Ovary (tissue), 7 donors: ENCODE measurements at regions not wholly inside any gene's neighbourhood (a gene's known extent, or its start where the extent isn't known, plus 50 kb on each side); places are given as distances from the start of the nearest gene placed in this dataset.

ENCODE experiments used
- DNase-seq, 5 donors: peaks; one replicate each; pipeline ENCODE4 v3.0.0-alpha.2; 2019 to 2020
- H3K27ac ChIP-seq, 2 donors: fragments of 200-600 bp; one replicate each; pipeline versions ENCODE4 v1.5.1 to v1.8.0; 2019 to 2022
- H3K27me3 ChIP-seq: fragments of 200-600 bp; one replicate; pipeline ENCODE4 v1.8.0; 2022
- H3K36me3 ChIP-seq: fragments of 200-600 bp; sonication (generic); one replicate; pipeline ENCODE4 v1.5.1; 2019
- H3K4me1 ChIP-seq: one replicate; pipeline ENCODE4 v1.8.1; 2013; ENCODE audit warnings: mild to moderate bottlenecking, moderate library complexity; ENCODE audit not compliant: insufficient read depth
- H3K4me3 ChIP-seq: fragments of 200-600 bp; sonication (generic); one replicate; pipeline ENCODE4 v1.5.1; 2017
- H3K9me3 ChIP-seq, 2 donors: fragments of 200-600 bp in 1 of 2; sonication (generic) in 1 of 2; one replicate each; pipeline versions ENCODE4 v1.5.1 to v1.8.1; 2013 to 2019; ENCODE audit warnings: mild to moderate bottlenecking in 1 of 2, moderate library complexity in 1 of 2
- EP300 ChIP-seq: sonication (generic); formaldehyde crosslinking; IDR thresholded peaks from one replicate; pipeline ENCODE4 v1.6.1; 2017; ENCODE audit warnings: antibody characterized with exemption
- POLR2A ChIP-seq: fragments of 450-650 bp; IDR thresholded peaks from one replicate; pipeline ENCODE4 v1.6.1; 2017; ENCODE audit warnings: antibody characterized with exemption, mild to moderate bottlenecking, moderate library complexity
- WGBS, 3 donors: extraction: QIAGEN DNeasy Blood & Tissue Kit in 1 of 3; methylation state at CpG; one replicate each; pipeline versions ENCODE4 v1.1.5 to v1.1.7; 2013 to 2017; 5-methylcytosine and 5-hydroxymethylcytosine counted together
- intact Hi-C, 4 donors: fragments of 100-400 bp; cut with DNase I; formaldehyde crosslinking; loops; one replicate each; pipeline versions ENCODE4 v1.11.0 to v1.15.1; 2022 to 2023
- TF ChIP-seq, protein P1 (sequence below), 3 donors: fragments of 450-650 bp in 2 of 3; fragments of 200-600 bp in 1 of 3; IDR thresholded peaks; one replicate each; pipeline versions ENCODE4 v1.5.1 to v1.8.0; 2016 to 2022; ENCODE audit warnings: antibody characterized with exemption in 3 of 3, mild to moderate bottlenecking in 1 of 3
- donor health status: DM: no; HTN: no; CAD: no; lungs with moderate emphysema.
- donor health status: DM: no; HTN: no; CAD: no.
- donor health status: Bipolar disorder and iron deficiency.
- donor health status: DM: no; HTN: no; CAD: no.
- donor health status: DM: yes; HTN: yes; CAD: no.

DNA sequence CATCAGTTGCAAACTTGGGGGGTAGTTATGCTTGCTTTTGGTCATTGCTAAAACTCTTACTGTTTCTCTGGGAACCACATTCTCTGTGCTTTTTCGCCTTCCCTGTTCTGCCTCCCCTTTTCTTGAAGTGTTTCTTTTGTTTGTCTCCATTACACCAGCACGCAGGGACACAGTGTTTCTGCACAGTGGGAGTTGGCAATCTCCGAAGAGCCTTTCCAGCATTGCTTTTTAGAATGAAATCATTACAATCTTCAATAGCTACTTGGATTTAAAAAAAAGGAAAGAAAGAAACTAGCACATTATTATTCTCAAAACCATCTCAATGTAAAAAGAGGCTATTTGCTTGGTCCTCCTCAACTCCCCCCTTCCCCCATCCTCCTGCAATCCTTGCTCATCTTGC lies 536.7 kb upstream of the MMS22L start:
- TF ChIP-seq EP300 (no peak), POLR2A (no peak)
- TF ChIP-seq, protein P1, sequence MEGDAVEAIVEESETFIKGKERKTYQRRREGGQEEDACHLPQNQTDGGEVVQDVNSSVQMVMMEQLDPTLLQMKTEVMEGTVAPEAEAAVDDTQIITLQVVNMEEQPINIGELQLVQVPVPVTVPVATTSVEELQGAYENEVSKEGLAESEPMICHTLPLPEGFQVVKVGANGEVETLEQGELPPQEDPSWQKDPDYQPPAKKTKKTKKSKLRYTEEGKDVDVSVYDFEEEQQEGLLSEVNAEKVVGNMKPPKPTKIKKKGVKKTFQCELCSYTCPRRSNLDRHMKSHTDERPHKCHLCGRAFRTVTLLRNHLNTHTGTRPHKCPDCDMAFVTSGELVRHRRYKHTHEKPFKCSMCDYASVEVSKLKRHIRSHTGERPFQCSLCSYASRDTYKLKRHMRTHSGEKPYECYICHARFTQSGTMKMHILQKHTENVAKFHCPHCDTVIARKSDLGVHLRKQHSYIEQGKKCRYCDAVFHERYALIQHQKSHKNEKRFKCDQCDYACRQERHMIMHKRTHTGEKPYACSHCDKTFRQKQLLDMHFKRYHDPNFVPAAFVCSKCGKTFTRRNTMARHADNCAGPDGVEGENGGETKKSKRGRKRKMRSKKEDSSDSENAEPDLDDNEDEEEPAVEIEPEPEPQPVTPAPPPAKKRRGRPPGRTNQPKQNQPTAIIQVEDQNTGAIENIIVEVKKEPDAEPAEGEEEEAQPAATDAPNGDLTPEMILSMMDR (IDR thresholded peaks at IDR 0.05), result no peak
- no peaks in the 10 kb centered on the region for H3K4me1 ChIP-seq
- DNase-seq, result no peak
- H3K9me3 ChIP-seq, result no peaks in the 10 kb centered on the region
- H3K4me3 ChIP-seq, result no peak overlapping the region
- H3K36me3 ChIP-seq, result no peaks in the 10 kb centered on the region
- 55 to 60% (median 56%) methylated on average over 3 of the region's 3 CpGs for WGBS, 3 donors
- no peaks in the 10 kb centered on the region for H3K27me3 ChIP-seq
- intact Hi-C loops, result no loop called here
- no peak overlapping the region for H3K27ac ChIP-seq

DNA sequence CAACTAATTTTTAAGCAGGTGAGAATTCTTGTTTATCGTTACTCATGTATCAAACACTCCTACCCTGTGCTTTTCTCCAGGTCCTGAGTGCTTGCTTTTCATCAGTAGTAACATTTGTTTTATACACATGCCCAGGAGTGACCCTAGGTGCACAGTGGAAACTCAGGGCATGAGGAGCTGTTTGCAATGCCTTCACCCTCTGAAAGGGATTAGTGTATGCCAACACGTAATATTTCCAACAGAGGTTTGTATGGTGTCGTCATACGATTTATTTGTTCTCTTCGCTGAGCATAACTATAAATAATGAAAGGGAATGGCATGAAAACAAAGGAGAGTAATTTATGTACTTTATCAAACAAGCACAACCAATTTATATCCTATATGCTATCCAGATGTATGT lies 537.4 kb upstream of the MMS22L start:
- intact Hi-C loops, result no loop called here
- Histone ChIP-seq H3K27me3 (no peaks in the 10 kb centered on the region), H3K4me3 (no peak overlapping the region), H3K27ac (no peak overlapping the region), H3K4me1 (no peaks in the 10 kb centered on the region), H3K9me3 (no peaks in the 10 kb centered on the region), H3K36me3 (no peaks in the 10 kb centered on the region)
- 72 to 82% (median 74%) methylated on average over 5 of the region's 5 CpGs for WGBS, 3 donors
- no peak for DNase-seq
- TF ChIP-seq, protein P1 (IDR thresholded peaks at IDR 0.05), result no peak
- no peak for TF ChIP-seq POLR2A
- no peak for TF ChIP-seq EP300

DNA sequence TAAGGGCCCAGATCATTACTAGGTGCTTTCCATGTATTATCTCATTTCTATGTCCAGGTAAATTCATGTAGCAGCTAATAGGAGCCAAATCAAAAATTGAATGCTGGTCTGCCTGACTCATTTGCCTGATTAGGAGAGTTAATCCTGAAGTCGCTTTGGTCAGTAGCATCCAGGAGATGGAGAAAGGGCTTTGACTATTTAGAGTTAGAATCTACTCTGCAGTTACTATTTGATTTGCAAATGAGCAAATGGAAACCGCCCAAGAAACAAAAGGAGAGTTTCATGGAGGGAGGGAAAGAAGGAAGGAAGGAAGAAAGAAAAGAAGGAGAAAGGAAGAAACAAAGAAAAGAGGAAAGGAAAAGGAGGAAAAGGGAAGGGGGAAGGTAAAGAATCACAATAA lies 539.6 kb upstream of the MMS22L start:
- intact Hi-C loops, result no loop called here
- Histone ChIP-seq H3K27me3 (no peaks in the 10 kb centered on the region), H3K4me3 (no peak overlapping the region), H3K9me3 (no peaks in the 10 kb centered on the region), H3K27ac (no peak overlapping the region), H3K4me1 (no peaks in the 10 kb centered on the region), H3K36me3 (no peaks in the 10 kb centered on the region)
- DNase-seq, result no peak
- WGBS, 3 donors, result 63 to 73% (median 72%) methylated on average over 2 of the region's 2 CpGs
- no peak for TF ChIP-seq EP300
- TF ChIP-seq POLR2A, result no peak
- TF ChIP-seq, protein P1 (IDR thresholded peaks at IDR 0.05), result no peak

DNA sequence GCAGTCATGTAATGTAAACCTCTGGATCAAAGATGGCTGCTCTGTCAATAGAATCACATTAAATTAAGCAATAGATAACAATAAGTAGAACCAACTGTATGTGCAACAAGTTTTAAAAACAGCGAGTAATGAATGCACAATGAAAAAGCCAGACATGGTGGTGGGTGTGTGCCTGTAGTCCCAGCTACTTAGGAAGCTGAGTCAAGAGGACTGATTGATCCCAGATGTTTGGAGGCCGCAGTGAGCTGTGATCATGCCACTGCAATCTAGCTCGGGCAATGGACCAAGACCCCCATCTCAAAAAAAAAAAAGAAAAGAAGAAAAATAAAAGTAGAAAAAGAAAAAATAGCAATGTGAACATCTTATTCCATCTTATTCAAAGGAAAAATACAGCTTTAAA lies 558.7 kb upstream of the MMS22L start:
- whole genome bisulfite sequencing, 3 donors, result 74 to 82% (median 80%) methylated on average over 3 of the region's 3 CpGs
- no peaks in the 10 kb centered on the region for H3K4me1 ChIP-seq
- no peak for DNase-seq
- intact Hi-C loops, result no loop called here
- no peak overlapping the region for H3K27ac ChIP-seq
- H3K4me3 ChIP-seq, result no peak overlapping the region
- no peaks in the 10 kb centered on the region for H3K9me3 ChIP-seq
- no peaks in the 10 kb centered on the region for H3K27me3 ChIP-seq
- no peaks in the 10 kb centered on the region for H3K36me3 ChIP-seq
- TF ChIP-seq POLR2A (no peak), EP300 (no peak)
- TF ChIP-seq, protein P1 (IDR thresholded peaks at IDR 0.05), result no peak

DNA sequence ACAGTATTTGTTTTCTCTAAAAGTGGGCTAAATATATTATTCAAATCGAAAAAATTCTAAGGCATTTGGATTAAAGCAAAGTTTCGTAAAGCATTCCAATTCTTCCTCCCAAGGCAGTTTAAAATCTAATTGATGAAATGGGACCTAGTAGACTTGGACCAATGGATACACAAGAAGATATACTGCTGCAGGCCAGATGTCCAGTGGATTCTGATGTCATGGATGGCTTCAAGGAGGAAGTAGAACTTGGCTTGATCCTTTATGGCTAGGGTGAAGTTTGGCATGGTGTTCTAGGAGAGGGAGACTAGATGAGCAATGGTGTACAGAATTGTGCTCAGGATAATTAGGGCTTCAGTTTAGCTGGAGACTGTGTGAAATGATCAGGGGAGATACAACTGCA lies 559.5 kb upstream of the MMS22L start:
- no peaks in the 10 kb centered on the region for H3K4me1 ChIP-seq
- H3K9me3 ChIP-seq, result no peaks in the 10 kb centered on the region
- H3K36me3 ChIP-seq, result no peaks in the 10 kb centered on the region
- no peak overlapping the region for H3K27ac ChIP-seq
- WGBS, 3 donors, result 88 to 93% (median 88%) methylated on average over 2 of the region's 2 CpGs
- intact Hi-C loops, result no loop called here
- DNase-seq, result no peak
- TF ChIP-seq, protein P1 (IDR thresholded peaks at IDR 0.05), result no peak
- TF ChIP-seq POLR2A (no peak), EP300 (no peak)
- no peak overlapping the region for H3K4me3 ChIP-seq
- H3K27me3 ChIP-seq, result no peaks in the 10 kb centered on the region
